Tibial nerve (tissue), 4 donors: ENCODE measurements at regions not wholly inside any gene's neighbourhood (a gene's known extent, or its start where the extent isn't known, plus 50 kb on each side); places are given as distances from the start of the nearest gene placed in this dataset.

ENCODE experiments used
- DNase-seq, 2 donors: peaks; one replicate each; pipeline ENCODE4 v3.0.0-alpha.2; 2019; ENCODE audit warnings: low spot score in 2 of 2
- H3K27ac ChIP-seq, 4 donors: fragments of 200-600 bp; sonication (generic) in 3 of 4; one replicate each; pipeline ENCODE4 v1.5.1; 2017 to 2019; ENCODE audit warnings: mild to moderate bottlenecking in 1 of 4
- H3K27me3 ChIP-seq, 2 donors: fragments of 200-600 bp; sonication (generic) in 1 of 2; one replicate each; pipeline versions ENCODE4 v1.5.1 to v1.6.0; 2017 to 2019
- H3K36me3 ChIP-seq, 3 donors: fragments of 200-600 bp; sonication (generic); one replicate each; pipeline ENCODE4 v1.5.1; 2018 to 2019
- H3K4me1 ChIP-seq, 4 donors: fragments of 200-600 bp; sonication (generic) in 3 of 4; one replicate each; pipeline ENCODE4 v1.5.1; 2017 to 2019
- H3K4me3 ChIP-seq, 4 donors: fragments of 200-600 bp; sonication (generic) in 3 of 4; one replicate each; pipeline ENCODE4 v1.5.1; 2017 to 2019; ENCODE audit warnings: mild to moderate bottlenecking in 1 of 4, moderate library complexity in 1 of 4
- H3K9me3 ChIP-seq, 4 donors: fragments of 200-600 bp; sonication (generic) in 3 of 4; one replicate each; pipeline ENCODE4 v1.5.1; 2017 to 2019
- CTCF ChIP-seq, 5 experiments: fragments of 200-600 bp in 3 of 5; fragments of 450-650 bp in 2 of 5; sonication (generic) in 3 of 5; IDR thresholded peaks; one replicate each; pipeline ENCODE4 v1.5.1; 2016 to 2019; ENCODE audit warnings: antibody characterized with exemption in 5 of 5, mild to moderate bottlenecking in 3 of 5, moderate library complexity in 2 of 5
- EP300 ChIP-seq, 2 donors: sonication (generic); formaldehyde crosslinking; IDR thresholded peaks; one replicate each; pipeline ENCODE4 v1.6.1; 2017; ENCODE audit warnings: antibody characterized with exemption in 2 of 2, mild to moderate bottlenecking in 1 of 2
- POLR2A ChIP-seq, 2 donors: fragments of 450-650 bp; IDR thresholded peaks; one replicate each; pipeline ENCODE4 v1.6.1; 2017; ENCODE audit warnings: antibody characterized with exemption in 2 of 2, mild to moderate bottlenecking in 2 of 2, moderate library complexity in 2 of 2
- WGBS, 2 donors: methylation state at CpG; one replicate each; pipeline ENCODE4 v1.1.5; 2018; 5-methylcytosine and 5-hydroxymethylcytosine counted together

- no peak for TF ChIP-seq POLR2A (IDR thresholded peaks at IDR 0.05)
- no peak for TF ChIP-seq CTCF (IDR thresholded peaks at IDR 0.05)
- TF ChIP-seq EP300 (IDR thresholded peaks at IDR 0.05), result no peak
- no peak overlapping the region for H3K27ac ChIP-seq
- DNase-seq, result no peak
- 57 to 65% methylated on average over 1 of the region's 1 CpG for WGBS, 2 donors
- H3K36me3 ChIP-seq, result no peaks in the 10 kb centered on the region
- no peak overlapping the region for H3K4me3 ChIP-seq
- H3K4me1 ChIP-seq, result no peaks in the 10 kb centered on the region
- H3K27me3 ChIP-seq, result no peaks in the 10 kb centered on the region
- H3K9me3 ChIP-seq, result peaks cover 0 to 23% (median 9%) of the 10 kb centered on the region in 4 donors
These were observed 867.4 kb upstream of the ADGRL2 start for GRCh38 chr1:80933346-80933745.

- Histone ChIP-seq H3K27me3 (no peaks in the 10 kb centered on the region), H3K4me3 (no peak overlapping the region), H3K27ac (no peak overlapping the region), H3K4me1 (no peaks in the 10 kb centered on the region), H3K9me3 (peaks cover 0 to 23% (median 9%) of the 10 kb centered on the region in 4 donors), H3K36me3 (no peaks in the 10 kb centered on the region)
- TF ChIP-seq POLR2A (IDR thresholded peaks at IDR 0.05) (no peak), CTCF (IDR thresholded peaks at IDR 0.05) (no peak), EP300 (IDR thresholded peaks at IDR 0.05) (no peak)
- no peak for DNase-seq
These were observed 869.6 kb upstream of the ADGRL2 start for GRCh38 chr1:80931178-80931577.

- H3K9me3 ChIP-seq, result peaks cover 0 to 23% (median 9%) of the 10 kb centered on the region in 4 donors
- H3K4me3 ChIP-seq, result no peak overlapping the region
- H3K36me3 ChIP-seq, result no peaks in the 10 kb centered on the region
- H3K27me3 ChIP-seq, result no peaks in the 10 kb centered on the region
- DNase-seq, result no peak
- no peaks in the 10 kb centered on the region for H3K4me1 ChIP-seq
- TF ChIP-seq CTCF (IDR thresholded peaks at IDR 0.05), result no peak
- TF ChIP-seq POLR2A (IDR thresholded peaks at IDR 0.05), result no peak
- TF ChIP-seq EP300 (IDR thresholded peaks at IDR 0.05), result no peak
- 76 to 83% methylated on average over 3 of the region's 3 CpGs for WGBS, 2 donors
- H3K27ac ChIP-seq, result no peak overlapping the region
These were observed 870.7 kb upstream of the ADGRL2 start for GRCh38 chr1:80929868-80930508.

GRCh38 chr1:80926531-80926930 lies 874.2 kb upstream of the ADGRL2 start:
- H3K27ac ChIP-seq, result no peak overlapping the region
- TF ChIP-seq CTCF (IDR thresholded peaks at IDR 0.05) (no peak), POLR2A (IDR thresholded peaks at IDR 0.05) (no peak), EP300 (IDR thresholded peaks at IDR 0.05) (no peak)
- no peaks in the 10 kb centered on the region for H3K27me3 ChIP-seq
- no peaks in the 10 kb centered on the region for H3K4me1 ChIP-seq
- DNase-seq, result no peak
- no peak overlapping the region for H3K4me3 ChIP-seq
- 91 to 95% methylated on average over 4 of the region's 4 CpGs for WGBS, 2 donors
- H3K9me3 ChIP-seq, result peaks cover 0 to 17% (median 7%) of the 10 kb centered on the region in 4 donors
- no peaks in the 10 kb centered on the region for H3K36me3 ChIP-seq

- H3K27me3 ChIP-seq, result no peaks in the 10 kb centered on the region
- no peak overlapping the region for H3K27ac ChIP-seq
- WGBS, 2 donors, result 78 to 95% methylated on average over 3 of the region's 3 CpGs
- TF ChIP-seq CTCF (IDR thresholded peaks at IDR 0.05) (no peak), EP300 (IDR thresholded peaks at IDR 0.05) (no peak), POLR2A (IDR thresholded peaks at IDR 0.05) (no peak)
- no peak overlapping the region for H3K4me3 ChIP-seq
- H3K9me3 ChIP-seq, result peaks cover 0 to 4% (median under 1%) of the 10 kb centered on the region in 4 donors
- no peaks in the 10 kb centered on the region for H3K36me3 ChIP-seq
- no peak for DNase-seq
- no peaks in the 10 kb centered on the region for H3K4me1 ChIP-seq
These were observed 875.5 kb upstream of the ADGRL2 start for GRCh38 chr1:80925130-80925805.
